D341Med (cell line): ENCODE measurements at regions not wholly inside any gene's neighbourhood (a gene's known extent, or its start where the extent isn't known, plus 50 kb on each side); places are given as distances from the start of the nearest gene placed in this dataset.

Source experiments
- DNase-seq: peaks from one replicate; pipeline ENCODE4 v3.0.0; 2012; ENCODE audit warnings: low spot score

DNA sequence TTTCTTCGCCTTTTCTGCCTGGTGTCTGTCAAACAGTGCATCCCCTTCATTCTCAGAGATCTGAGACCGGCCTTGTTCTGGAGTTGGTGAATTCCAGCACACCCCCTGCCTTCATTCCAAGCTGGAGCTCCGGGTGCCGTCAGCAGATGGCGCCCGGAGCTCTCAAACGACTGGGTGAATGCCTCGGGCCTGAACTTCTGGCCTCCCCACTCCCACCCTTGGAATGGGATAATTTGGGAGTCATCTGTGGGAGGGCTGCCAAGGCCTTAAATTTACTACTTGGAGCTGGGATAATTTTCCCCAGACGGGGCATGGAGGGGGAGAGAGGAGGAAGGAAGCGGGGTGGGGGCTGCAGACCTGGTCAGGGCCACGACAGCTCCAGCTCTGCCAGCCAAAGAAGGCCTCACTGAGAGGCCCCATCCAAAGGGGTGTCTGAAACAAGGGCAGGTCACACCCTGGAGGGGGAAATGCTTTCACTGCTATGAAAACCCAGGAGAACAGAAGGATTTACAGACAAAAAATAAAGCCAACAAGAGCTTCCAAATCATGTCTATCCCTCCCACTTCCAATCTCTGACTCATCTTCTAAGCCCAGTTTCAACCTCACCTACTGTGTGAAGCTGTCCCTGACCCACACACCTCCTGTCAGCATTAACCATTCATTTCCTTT is 187.9 kb downstream of the OPA1 start:
- peak; percentile 82 for DNase-seq

DNA sequence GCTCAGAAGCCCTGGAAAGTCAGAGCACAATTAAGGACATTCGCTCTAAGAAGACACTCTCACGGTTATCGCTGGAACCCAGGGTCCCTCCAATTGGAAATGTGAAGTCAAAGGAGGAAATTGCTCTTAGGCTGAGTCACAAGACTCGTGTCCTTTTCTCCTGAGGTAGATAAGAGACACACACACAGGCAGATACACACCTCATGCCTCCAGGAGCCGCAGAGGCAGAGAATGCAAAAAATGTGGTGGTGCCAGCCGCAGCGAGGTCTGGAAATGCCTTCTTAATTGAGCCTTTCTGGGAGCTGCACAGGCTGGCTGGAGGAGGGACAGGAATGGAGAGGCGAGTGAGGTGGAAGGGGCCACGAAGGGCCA is 189.3 kb downstream of the OPA1 start:
- no peak for DNase-seq

DNA sequence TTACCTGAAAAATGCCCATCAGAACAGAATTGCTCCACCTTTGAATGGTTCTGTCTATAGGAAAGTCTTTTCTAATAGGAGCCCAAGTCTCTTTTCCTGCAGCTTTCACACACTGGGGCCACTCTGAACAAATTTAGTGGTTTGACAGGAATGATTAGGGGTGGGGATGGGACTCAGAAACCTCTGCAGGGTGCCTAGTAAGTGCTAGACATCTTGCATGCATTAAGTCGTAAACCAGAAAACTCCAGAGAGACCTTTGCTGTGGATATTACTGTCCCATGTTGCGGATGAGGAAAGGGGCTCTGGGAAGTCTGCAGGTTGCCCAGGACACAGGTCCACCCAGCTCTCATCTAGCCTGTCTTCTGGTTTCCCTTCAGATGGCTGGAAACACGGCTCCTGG is 189.7 kb downstream of the OPA1 start:
- DNase-seq, result no peak

DNA sequence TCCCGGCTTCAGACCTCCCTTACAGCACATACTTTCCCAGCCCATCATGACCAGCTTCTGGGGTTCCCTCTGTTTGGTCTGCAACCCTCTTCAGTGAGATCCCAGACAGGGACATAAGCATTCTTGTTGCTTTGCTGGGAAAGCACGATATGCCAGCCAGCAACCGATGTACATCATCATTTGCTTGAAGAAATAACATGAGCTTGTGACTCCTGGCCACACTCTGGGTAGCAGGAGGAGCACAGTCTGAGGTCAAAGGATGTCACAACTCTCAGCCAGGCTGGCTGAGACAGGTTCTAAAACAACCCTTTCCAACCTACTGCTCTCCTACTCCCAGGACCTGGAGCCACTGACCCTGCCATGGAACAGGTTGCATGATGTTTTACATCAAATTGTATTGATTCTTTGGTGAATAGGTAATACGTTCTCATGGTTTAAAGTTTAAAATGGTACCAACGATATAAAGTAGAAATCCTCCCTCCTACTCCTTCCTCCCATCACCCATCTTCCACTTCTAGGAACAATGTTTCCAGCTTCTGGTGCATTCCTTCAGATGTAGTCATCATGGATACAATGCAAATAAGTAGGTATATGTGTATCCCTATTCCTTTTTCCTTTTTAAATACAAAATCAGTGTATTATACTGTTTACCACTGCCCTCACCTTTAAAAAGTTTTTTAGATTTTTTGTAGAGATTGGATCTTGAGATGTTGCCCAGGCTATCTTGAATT is 190.3 kb downstream of the OPA1 start:
- no peak for DNase-seq

DNA sequence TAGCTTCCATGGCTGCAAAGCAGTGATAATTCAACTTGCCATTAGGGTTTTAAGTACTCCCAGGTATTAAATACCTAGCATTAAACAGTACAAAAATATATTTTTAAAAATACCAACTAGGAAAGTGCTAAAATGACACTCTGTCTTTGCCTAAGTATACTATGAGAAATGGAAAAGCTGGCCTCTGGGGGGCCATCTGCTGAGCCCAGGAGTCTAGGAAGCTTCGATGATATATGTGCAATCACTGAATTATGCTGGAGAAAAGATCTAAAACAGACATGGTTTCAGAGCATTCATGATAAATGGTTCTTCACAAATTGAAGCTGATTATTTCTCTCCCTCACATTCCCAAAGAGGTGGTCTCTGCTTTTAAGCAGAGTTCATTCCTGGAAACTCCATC is 191.8 kb downstream of the OPA1 start:
- no peak for DNase-seq

DNA sequence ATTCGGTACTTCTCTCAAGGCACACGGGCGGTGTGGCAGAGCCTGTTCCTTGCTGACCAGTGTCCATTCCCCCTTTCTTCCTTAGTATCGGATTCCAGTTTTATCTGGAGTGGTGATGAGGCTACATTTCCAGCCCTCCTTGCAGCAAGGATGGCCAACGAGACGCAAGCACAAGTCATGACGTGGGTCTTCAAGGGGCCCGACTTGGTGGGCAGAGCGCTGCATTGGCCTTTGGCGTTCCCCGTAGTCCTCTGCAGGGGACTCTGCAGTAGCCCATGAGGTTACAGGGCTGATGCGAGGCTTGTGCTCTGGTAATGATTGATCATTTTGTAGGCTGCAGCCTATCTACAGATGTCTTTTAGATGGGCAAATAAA is 194.5 kb downstream of the OPA1 start:
- no peak for DNase-seq

DNA sequence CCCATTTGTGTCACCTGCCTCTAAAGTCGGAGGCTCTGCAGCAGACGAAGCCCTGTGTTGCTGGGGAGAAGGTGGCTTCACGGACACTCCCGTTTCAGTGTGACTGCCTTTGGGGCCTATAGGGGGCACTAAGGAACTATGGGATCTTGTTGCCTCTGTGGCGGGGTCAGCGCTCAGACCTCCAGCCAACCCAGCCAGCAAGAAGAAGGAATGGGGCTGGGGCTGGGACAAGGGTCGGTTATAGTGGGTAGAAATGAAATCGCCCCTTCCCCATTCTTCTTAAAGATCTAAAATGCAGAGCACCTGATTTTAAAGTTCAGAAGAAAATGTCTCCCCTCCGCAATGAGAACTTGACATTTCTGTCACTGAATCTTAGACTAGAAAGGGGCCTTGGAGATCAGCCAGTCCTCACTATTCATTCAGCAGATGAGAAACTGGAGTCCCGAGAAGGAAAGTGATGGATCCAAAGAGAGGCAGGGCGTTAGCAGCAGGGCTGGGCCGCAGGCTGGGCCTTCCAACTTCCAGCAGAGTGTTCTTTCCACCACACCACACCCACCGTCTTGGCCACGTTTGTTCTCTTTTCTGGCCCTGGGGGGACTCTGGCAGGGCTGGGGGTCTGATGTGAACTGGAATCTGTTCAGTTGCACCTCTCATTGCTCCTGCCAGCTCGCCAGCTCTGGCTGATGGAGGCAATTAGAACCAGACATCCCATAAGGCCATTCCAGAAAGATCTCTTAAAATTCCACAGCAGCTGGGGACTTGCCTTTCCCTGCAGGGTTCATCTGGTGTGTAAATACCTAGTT is 195.4 kb downstream of the OPA1 start:
- peak; percentile 69 for DNase-seq

DNA sequence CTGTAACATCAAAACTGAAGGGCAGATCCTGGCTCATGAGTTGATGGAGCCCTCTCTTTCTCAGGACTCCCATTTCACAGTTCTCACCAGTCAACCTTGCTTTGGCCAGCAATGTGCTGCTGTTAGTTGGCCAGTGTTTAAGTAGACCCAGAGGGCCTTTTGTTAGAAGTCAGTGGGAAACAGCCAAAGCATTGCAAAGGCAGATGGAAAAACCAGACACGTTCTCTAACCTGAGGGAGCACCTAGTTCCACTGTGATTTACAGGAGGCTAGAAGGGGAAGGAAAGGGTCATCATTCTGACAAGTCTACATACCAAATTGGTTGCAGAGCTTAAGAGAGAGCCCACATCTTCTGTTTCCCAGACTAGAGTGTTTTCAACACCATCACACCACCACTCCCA is 196.4 kb downstream of the OPA1 start:
- no peak for DNase-seq

DNA sequence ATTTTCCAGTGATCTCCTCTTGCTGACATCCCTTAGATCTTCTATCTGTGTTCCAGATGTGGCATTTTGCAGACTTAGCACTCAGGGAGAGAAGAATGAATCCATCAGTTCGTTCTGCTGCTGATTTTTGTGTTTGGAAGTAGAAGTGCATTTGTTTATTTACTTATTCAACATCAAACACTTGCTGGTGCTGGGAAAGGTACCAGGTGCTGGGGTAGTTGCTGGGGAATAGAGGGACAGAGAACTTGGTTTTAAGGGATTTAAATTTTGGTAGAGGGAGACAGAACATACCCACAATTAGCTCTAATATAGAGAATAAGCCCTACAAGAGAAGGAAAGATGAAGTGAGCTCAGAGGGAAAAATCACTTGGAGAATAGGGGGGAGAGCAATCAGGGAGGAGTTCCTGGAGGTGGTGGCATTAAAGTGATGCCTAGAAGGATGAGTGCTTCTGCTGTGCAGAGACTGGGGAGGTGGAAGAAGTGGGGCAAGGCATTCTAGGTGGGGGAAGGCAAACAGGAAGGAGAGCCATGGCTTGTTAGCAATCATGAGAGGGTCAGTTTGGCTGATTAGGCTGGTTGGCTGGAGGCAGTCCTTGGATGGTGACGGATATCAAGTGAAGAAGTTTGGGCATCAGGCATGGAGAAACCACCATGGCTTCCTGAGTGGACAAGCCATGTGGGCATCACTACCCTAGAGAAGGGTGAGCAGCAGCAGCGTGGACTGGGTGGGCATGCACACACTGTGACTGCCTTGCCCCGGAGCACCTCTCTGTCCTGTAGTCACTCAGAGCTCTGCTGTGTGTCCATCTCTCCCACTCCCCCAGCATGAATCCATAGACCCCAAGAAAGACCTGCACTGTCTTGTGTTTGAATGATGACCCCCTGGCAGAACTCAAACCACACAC is 197.3 kb downstream of the OPA1 start:
- no peak for DNase-seq

DNA sequence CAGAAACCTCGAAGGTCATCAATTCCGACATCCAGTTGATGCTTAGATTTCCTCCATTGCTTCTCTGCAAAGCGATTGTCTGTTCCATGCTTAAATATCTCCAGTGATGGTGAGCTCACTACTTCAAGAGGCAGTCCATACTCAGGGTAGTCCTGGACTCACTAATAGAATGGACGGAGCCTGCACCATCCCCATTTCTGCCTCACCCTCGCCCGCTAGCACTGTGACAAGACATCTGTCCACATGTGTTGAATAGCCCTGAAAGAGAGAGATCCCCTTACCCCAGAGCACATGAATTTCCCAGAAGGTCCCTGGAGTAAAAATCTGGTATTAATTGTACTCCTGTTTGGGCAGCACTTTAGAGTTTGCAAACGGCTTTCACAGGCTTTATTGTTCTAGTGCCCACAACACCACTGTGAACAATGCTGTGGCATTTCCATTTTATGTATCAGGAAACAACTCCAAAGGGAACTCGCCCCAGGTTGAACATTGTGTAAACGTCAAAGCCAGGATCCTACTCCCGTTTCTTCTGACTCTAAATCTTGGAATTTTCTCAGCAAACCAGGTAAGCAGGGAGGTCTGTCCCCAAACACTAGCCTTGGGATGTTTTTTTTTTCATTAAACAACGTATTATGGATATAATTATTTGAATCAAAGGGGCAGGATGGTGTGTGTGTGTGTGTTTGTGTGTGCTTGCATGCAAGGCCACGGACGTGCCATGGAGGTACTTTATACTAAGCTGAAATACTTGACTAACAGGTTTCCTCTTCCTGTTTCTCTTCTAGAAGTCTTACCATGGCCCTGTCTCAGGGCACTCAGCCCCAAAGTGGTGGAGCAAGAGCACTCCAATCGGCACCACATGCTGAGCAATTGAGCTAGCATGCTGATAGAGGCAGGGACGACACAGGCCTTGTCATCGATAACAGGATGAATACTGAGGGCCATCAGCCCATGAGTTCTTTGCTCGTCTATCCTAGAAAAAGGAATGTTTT is 198.3 kb downstream of the OPA1 start:
- DNase-seq, result no peak

DNA sequence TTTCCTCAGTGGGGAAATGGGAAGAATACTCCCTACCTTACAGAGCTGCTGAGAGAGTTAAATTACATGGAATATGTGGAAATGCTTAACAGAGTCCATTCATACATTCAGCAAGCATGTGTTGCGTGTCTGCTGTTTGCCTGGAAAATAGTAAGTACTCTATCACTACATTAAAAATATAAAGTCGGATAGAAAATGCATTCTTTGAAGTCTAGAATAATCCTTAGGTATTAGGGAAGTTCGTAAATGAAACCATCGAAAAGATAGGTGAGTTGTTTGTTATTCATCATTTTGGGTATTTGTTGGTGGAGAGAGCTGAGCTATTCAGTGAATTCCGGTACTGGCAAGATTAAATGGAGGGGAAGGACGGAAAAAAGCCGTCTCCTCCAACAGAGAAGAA is 200.1 kb downstream of the OPA1 start:
- DNase-seq, result no peak

DNA sequence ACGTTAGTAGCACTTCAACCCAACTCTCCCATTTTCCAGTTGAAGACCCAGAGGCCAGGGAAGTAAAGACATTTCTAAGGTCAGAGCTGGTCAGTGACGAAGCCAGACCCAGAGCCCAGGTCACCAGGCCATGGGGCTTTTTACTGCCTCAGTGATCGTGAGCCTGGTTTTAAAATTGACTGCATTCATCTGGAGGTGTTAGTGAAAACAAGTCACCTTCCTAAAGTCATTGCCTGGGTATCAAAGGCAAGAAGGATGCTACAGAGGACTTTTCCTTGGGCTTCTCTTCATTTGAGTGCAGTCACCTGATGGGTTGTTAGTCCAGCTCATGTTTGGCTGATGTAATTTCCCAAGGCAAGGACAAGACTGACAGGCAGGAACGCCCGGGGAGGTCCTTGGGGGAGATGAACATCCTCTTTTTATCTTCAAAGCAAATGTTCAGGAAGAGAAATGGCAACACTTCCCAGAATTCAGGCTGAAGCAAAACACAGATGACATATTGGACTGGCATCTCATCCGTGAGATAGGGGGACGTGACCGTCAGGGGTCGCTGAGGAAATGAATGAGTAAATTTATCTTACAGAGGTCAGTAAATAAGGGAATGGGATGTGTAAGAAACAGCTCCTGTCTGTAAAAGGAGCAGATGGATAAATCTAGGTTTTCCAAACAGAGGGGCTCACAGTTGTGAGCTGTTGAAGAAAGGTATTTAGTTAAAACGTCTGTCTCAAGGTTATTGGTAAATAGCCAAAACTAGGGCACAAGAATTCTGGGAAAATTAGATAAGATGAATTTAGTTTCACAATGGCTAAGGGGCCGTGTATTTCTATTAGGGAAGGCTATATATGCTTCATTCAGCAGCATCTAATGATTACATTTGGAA is 201.2 kb downstream of the OPA1 start:
- no peak for DNase-seq

DNA sequence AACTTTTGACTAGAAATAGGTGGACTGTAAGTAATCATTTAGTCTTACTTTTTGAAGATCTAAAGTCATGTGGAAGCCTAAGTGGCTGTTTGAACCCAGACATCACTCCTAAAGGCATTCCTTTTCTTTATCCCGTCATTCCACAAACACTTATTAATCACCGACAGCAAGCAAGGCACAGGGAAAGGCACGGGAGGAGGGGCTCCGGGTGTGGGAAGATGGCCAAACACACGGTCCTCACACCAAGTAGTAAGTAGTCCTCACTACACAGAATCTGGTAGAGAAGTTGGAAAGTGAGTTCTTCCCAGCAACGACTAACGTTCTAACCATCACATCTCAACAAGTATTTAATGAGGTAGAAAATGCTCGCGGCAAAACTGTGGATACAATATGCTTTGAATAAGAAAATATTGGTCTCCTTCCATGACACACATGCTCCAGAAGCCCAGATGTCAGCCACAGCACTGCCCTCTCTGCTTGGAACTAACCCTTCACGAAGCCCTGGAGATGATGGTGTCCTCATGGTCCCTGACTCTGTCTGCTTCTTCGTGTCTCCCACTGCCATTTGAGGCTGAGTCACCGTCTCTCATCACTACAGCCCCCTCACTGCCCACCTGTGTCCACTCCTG is 202.2 kb downstream of the OPA1 start:
- no peak for DNase-seq

DNA sequence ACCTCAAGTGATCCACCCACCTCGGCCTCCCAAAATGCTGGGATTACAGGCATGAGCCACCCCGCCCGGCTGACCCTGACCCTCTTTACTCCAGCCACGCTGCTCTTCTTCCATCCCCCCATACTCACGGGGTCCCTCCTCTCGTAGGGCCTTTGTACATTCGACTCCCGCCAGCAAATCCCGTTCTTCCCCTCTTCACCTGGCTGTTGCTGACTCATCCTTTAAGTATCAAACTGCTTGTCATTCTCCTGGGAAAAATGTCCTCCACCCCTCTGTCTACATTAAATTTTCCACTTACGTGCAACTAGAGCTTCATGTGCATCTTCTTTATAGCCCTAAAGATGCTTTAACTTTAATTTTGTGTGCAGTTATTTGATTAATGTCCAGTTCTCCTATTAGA is 203.1 kb downstream of the OPA1 start:
- DNase-seq, result no peak

DNA sequence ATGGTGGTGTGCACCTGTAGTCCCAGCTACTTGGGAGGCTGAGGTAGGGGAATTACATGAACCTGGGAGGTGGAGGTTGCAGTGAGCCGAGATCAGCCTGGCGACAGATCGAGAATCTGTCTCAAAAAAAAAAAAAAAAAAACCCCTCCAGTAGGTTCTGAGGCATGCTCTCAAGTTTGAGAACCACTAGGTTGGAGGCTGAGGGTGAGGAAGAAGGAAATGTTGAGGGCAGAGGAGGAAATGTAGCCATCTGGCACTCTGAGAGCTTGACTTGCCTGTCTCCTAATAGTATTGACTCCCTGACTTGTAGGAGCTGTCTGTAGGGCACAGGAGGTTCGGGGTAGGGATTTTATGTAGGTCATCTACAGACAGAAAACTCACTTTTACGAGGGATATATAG is 204.6 kb downstream of the OPA1 start:
- no peak for DNase-seq

DNA sequence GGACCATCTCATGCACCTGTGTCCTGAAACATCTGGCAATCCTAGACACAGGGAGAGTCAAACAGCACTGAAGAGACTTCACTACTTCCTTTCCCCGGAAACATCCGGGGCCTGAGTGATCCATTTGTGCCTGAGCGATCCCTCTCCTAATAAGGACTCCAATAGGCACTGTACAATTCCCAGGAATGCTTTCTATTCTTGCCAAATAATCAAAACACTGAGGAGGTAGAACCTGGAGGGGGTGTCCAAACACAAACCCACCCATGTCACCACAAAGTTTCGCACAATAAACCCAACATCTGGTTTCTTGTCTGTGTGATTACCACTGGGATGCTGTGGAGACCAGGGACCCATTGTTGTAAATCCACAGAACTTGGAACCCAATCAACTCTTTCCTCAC is 205.0 kb downstream of the OPA1 start:
- DNase-seq, result no peak

DNA sequence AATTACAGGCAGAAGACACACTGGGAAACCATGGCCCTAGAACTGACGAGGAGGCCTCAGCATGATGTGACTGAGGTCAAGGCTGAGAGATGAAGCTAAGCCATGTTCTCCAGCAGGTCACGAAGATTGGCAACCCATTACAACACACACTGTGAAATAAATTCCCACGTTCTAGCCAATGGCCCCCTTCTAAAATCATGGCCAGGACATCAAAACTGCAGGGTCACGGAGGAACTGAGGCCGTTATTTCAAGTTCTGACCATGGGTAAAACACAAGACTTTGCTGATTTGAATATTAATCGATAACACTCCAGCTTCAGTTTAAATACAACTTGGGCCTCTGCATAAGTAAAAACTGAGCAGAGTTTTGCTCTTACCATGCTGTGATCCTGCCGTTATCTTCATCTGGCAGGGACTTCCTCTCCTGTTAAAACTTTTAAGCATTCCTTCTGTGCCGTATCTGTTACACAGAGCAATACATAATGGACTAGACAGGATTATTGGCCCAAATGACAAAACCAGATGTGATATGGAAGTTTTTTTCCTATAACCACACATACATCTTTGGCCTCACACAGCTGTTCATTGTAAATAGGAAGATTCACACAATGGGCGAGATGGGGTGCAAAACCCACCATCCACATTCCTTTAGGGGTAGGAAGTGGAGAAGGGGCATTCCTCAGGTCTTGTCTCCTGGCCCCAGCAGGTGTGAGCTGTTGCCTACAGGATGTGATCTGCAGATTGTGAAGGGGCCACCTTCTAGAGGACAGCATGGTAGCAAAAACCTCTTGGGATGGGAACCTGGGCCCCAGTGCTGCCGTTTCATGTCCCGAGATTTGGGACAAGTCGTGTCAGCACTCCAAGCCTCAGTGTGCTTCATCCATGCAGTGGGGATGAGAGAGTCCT is 207.4 kb downstream of the OPA1 start:
- DNase-seq, result no peak

DNA sequence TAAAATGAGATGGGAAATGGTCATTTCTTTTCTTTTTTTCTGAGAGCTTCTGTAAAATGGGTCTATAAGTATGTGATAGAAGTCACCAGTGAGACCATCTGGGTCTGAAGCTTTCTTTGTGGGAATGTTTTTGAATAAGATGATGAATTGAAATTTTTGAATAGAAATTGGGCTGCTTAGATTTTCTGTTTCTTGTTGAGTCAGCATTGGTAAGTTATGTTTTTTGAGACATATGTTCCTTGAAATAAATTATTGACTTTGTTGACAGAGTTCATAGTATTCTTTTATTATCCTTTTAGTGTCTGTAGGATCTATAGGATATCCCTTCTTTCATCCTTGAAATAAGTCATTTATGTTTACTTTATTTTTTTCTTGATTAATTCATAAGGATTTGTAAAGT is 208.1 kb downstream of the OPA1 start:
- no peak for DNase-seq
